MM.1S (cell line): ENCODE measurements at regions not wholly inside any gene's neighbourhood (a gene's known extent, or its start where the extent isn't known, plus 50 kb on each side); places are given as distances from the start of the nearest gene placed in this dataset.

Source experiments
- CTCF ChIP-seq: fragments of 300-600 bp; sonication (generic); IDR thresholded peaks from 2 replicates; pipeline ENCODE4 v1.5.1; 2016; ENCODE audit warnings: antibody characterized with exemption, low read length, mixed read lengths
- EZH2 ChIP-seq: fragments of 300-600 bp; sonication (generic); optimal IDR thresholded peaks from 2 replicates; pipeline ENCODE3; 2017; ENCODE audit warnings: low read depth, mild to moderate bottlenecking, antibody characterized with exemption, low read length, mixed read lengths
- EZH2phosphoT487 ChIP-seq: fragments of 300-600 bp; sonication (generic); IDR thresholded peaks from 2 replicates; pipeline ENCODE4 v1.6.1; 2018; ENCODE audit warnings: antibody characterized with exemption, low read length

GRCh38 chr1:112271270-112271669, 124.7 kb upstream of the CTTNBP2NL start:
- TF ChIP-seq CTCF (no peak), EZH2 (no peak), EZH2phosphoT487 (no peak)
